Activated CD8-positive, alpha-beta memory T cell treated with anti-CD3 and anti-CD28 coated beads, Interleukin-2, amount 10 ng/mL, durations not matched to agents 7 days and 5 days (primary cell): ENCODE measurements at regions not wholly inside any gene's neighbourhood (a gene's known extent, or its start where the extent isn't known, plus 50 kb on each side); places are given as distances from the start of the nearest gene placed in this dataset.

Source experiments
- ATAC-seq: fragments of 150-1000 bp; cut with Tn5 transposase; one replicate; pipeline ENCODE4 v1.10.0; 2021; ENCODE audit warnings: moderate library complexity
- CTCF ChIA-PET: fragments of 350-600 bp; sonication (Branson Sonifier 250); formaldehyde crosslinking; loops from one replicate; lab custom pipeline; 2021; ENCODE audit warnings: antibody characterized with exemption; lab: Charles Lee
- DNase-seq: peaks from one replicate; pipeline ENCODE4 v3.0.0-alpha.2; 2020
- H3K27ac Mint-ChIP-seq: one replicate; pipeline ENCODE4 v1.8.0; 2021; ENCODE audit warnings: mild to moderate bottlenecking, mixed read lengths
- H3K27me3 Mint-ChIP-seq: one replicate; pipeline ENCODE4 v1.8.0; 2021; ENCODE audit warnings: mixed read lengths
- H3K36me3 Mint-ChIP-seq: one replicate; pipeline ENCODE4 v1.8.0; 2021; ENCODE audit warnings: mild to moderate bottlenecking, mixed read lengths
- H3K4me1 Mint-ChIP-seq: one replicate; pipeline ENCODE4 v1.8.0; 2021; ENCODE audit warnings: mixed read lengths
- H3K4me3 Mint-ChIP-seq: one replicate; pipeline ENCODE4 v1.8.0; 2021; ENCODE audit warnings: mild to moderate bottlenecking, moderate library complexity, mixed read lengths
- H3K9me3 Mint-ChIP-seq: one replicate; pipeline ENCODE4 v1.8.0; 2022; ENCODE audit warnings: low read depth, mixed read lengths

- H3K36me3 Mint-ChIP-seq: no peaks in the 10 kb centered on the region
- no peak overlapping the region for H3K4me3 Mint-ChIP-seq
- DNase-seq: no peak
- H3K27me3 Mint-ChIP-seq: peaks cover 6% of the 10 kb centered on the region
- no peak overlapping the region for H3K27ac Mint-ChIP-seq
- H3K9me3 Mint-ChIP-seq: no peaks in the 10 kb centered on the region
- ATAC-seq: no peak
- H3K4me1 Mint-ChIP-seq: no peaks in the 10 kb centered on the region
- CTCF ChIA-PET: no interaction called here
Measured at GRCh38 chr4:56112377-56112776, 163.6 kb downstream of the CEP135 start.

GRCh38 chr4:56106180-56107147, 157.7 kb downstream of the CEP135 start:
- no peak for DNase-seq
- Mint-ChIP-seq H3K27me3 (peaks cover 17% of the 10 kb centered on the region), H3K4me3 (no peak overlapping the region), H3K36me3 (no peaks in the 10 kb centered on the region), H3K27ac (no peak overlapping the region), H3K4me1 (no peaks in the 10 kb centered on the region), H3K9me3 (no peaks in the 10 kb centered on the region)
- no peak for ATAC-seq
- CTCF ChIA-PET: no interaction called here

- CTCF ChIA-PET: interaction anchor here (1.6 kb wide), 1 partner anchor 78 kb away, joined by 3 read pairs; no protein-coding TSS in a partner anchor
- DNase-seq (no peak), ATAC-seq (no peak)
- H3K36me3 Mint-ChIP-seq: no peaks in the 10 kb centered on the region
- no peak overlapping the region for H3K27ac Mint-ChIP-seq
- no peaks in the 10 kb centered on the region for H3K9me3 Mint-ChIP-seq
- H3K4me1 Mint-ChIP-seq: no peaks in the 10 kb centered on the region
- H3K4me3 Mint-ChIP-seq: no peak overlapping the region
- H3K27me3 Mint-ChIP-seq: peaks cover 14% of the 10 kb centered on the region
Measured at GRCh38 chr4:56104188-56104587, 155.4 kb downstream of the CEP135 start.

- Mint-ChIP-seq H3K9me3 (no peaks in the 10 kb centered on the region), H3K4me1 (no peaks in the 10 kb centered on the region), H3K4me3 (no peak overlapping the region), H3K36me3 (no peaks in the 10 kb centered on the region), H3K27me3 (peaks cover 14% of the 10 kb centered on the region), H3K27ac (no peak overlapping the region)
- DNase-seq: no peak
- no peak for ATAC-seq
- CTCF ChIA-PET: no interaction called here
Measured at GRCh38 chr4:56102601-56103000, 153.9 kb downstream of the CEP135 start.

GRCh38 chr4:56099378-56099786, 150.6 kb downstream of the CEP135 start:
- no peak overlapping the region for H3K27ac Mint-ChIP-seq
- no peak for ATAC-seq
- H3K4me1 Mint-ChIP-seq: no peaks in the 10 kb centered on the region
- DNase-seq: no peak
- peaks cover 14% of the 10 kb centered on the region for H3K27me3 Mint-ChIP-seq
- no peaks in the 10 kb centered on the region for H3K9me3 Mint-ChIP-seq
- CTCF ChIA-PET: no interaction called here
- H3K36me3 Mint-ChIP-seq: no peaks in the 10 kb centered on the region
- no peak overlapping the region for H3K4me3 Mint-ChIP-seq

- H3K27me3 Mint-ChIP-seq: peaks cover 4% of the 10 kb centered on the region
- H3K36me3 Mint-ChIP-seq: no peaks in the 10 kb centered on the region
- H3K9me3 Mint-ChIP-seq: no peaks in the 10 kb centered on the region
- CTCF ChIA-PET: no interaction called here
- ATAC-seq: no peak
- H3K4me1 Mint-ChIP-seq: no peaks in the 10 kb centered on the region
- no peak overlapping the region for H3K27ac Mint-ChIP-seq
- H3K4me3 Mint-ChIP-seq: no peak overlapping the region
- DNase-seq: no peak
Measured at GRCh38 chr4:56093576-56093975, 144.8 kb downstream of the CEP135 start.

- no peak overlapping the region for H3K27ac Mint-ChIP-seq
- no peak overlapping the region for H3K4me3 Mint-ChIP-seq
- H3K27me3 Mint-ChIP-seq: peaks cover 4% of the 10 kb centered on the region
- ATAC-seq (no peak), DNase-seq (no peak)
- H3K9me3 Mint-ChIP-seq: no peaks in the 10 kb centered on the region
- H3K4me1 Mint-ChIP-seq: no peaks in the 10 kb centered on the region
- H3K36me3 Mint-ChIP-seq: no peaks in the 10 kb centered on the region
- CTCF ChIA-PET: no interaction called here
Measured at GRCh38 chr4:56092540-56092939, 143.8 kb downstream of the CEP135 start.

- Mint-ChIP-seq H3K36me3 (no peaks in the 10 kb centered on the region), H3K4me1 (no peaks in the 10 kb centered on the region)
Measured at GRCh38 chr4:56086561-56086960, 137.8 kb downstream of the CEP135 start.

GRCh38 chr4:56086073-56086541, 137.4 kb downstream of the CEP135 start:
- Mint-ChIP-seq H3K27ac (no peak overlapping the region), H3K27me3 (peaks cover 3% of the 10 kb centered on the region), H3K9me3 (no peaks in the 10 kb centered on the region), H3K36me3 (no peaks in the 10 kb centered on the region), H3K4me1 (no peaks in the 10 kb centered on the region), H3K4me3 (no peak overlapping the region)
- DNase-seq (no peak), ATAC-seq (no peak)
- CTCF ChIA-PET: no interaction called here

More at GRCh38 chr4:56086561-56086960, 137.8 kb downstream of the CEP135 start:
- Mint-ChIP-seq H3K9me3 (no peaks in the 10 kb centered on the region), H3K4me3 (no peak overlapping the region), H3K27me3 (peaks cover 3% of the 10 kb centered on the region), H3K27ac (no peak overlapping the region)
- CTCF ChIA-PET: no interaction called here
- ATAC-seq (no peak), DNase-seq (no peak)

- peaks cover 3% of the 10 kb centered on the region for H3K27me3 Mint-ChIP-seq
- H3K27ac Mint-ChIP-seq: no peak overlapping the region
- CTCF ChIA-PET: no interaction called here
- no peak for ATAC-seq
- H3K36me3 Mint-ChIP-seq: no peaks in the 10 kb centered on the region
- no peak for DNase-seq
- H3K4me3 Mint-ChIP-seq: no peak overlapping the region
- no peaks in the 10 kb centered on the region for H3K4me1 Mint-ChIP-seq
- no peaks in the 10 kb centered on the region for H3K9me3 Mint-ChIP-seq
Measured at GRCh38 chr4:56085275-56085674, 136.5 kb downstream of the CEP135 start.

- H3K27me3 Mint-ChIP-seq: peaks cover 3% of the 10 kb centered on the region
- CTCF ChIA-PET: no interaction called here
- DNase-seq (no peak), ATAC-seq (no peak)
- no peak overlapping the region for H3K27ac Mint-ChIP-seq
- no peak overlapping the region for H3K4me3 Mint-ChIP-seq
- no peaks in the 10 kb centered on the region for H3K9me3 Mint-ChIP-seq
- H3K4me1 Mint-ChIP-seq: no peaks in the 10 kb centered on the region
- no peaks in the 10 kb centered on the region for H3K36me3 Mint-ChIP-seq
Measured at GRCh38 chr4:56084851-56085250, 136.1 kb downstream of the CEP135 start.
